ENCODE measurements at regions not wholly inside any gene's neighbourhood (a gene's known extent, or its start where the extent isn't known, plus 50 kb on each side); places are given as distances from the start of the nearest gene placed in this dataset.

GRCh38 chr11:95379479-95379878, 148.5 kb upstream of the SESN3 start:
- DNase-seq (ENCODE audit: low spot score) = no peak

DNA sequence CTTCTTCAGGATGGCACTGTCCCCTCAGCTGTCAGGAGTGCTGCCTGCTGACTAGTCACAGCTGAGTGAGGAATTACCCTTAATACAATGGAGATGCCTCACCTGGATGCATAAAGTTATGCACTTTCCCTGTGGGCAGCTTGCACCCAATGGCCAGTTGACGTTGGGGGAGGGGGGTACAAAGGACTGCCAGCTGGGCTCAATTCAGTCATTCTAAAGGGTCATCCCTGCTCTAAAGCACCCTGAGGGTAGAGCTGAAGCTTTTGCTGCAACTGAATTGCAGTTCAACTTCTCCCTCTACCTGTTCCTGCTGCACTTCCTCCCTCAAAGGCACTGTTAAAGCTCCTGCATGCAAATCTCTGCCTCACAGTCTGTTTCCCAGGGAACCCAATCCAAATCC, 147.8 kb upstream of the SESN3 start:
- DNase-seq (ENCODE audit: low spot score) = no peak

DNA sequence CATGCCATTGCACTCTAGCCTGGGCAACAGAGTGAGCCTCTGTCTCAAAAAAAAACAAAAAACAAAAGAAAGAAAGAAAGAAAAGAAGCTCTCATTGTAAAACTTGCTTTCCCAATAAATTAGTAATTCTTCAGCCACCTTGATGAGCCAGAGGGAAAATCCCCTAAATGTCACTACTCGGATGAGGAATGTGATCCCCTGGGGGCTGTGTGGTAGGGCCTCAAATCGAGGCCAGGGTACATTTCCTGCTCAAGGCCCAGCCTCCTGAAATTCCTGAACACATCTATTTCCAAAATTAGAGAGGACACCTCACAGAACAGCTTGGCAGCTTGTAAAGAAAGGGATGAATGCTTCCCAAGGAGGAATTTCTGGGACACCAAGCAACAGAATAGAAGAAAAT, 147.1 kb upstream of the SESN3 start:
- DNase-seq (ENCODE audit: low spot score) = no peak

DNA sequence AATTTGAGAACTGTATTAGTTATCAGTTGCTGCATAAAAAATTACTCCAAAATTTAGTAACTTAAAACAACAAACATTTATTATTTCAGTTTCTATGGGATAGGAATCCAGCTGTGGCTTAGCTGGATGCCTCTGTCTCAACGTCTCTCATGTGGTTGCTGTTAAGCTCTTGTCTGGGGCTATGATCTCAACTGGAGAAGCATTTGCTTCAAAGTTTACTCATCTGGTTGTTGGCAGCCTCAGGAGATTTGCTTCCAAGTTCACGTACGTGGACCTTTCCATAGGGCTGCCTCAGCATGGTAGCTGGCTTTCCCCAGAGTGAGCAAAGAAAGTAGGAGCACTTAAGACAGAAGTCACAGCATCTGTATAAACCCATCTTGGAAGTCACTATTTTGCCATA, 144.9 kb upstream of the SESN3 start:
- DNase-seq (ENCODE audit: low spot score) = no peak

DNA sequence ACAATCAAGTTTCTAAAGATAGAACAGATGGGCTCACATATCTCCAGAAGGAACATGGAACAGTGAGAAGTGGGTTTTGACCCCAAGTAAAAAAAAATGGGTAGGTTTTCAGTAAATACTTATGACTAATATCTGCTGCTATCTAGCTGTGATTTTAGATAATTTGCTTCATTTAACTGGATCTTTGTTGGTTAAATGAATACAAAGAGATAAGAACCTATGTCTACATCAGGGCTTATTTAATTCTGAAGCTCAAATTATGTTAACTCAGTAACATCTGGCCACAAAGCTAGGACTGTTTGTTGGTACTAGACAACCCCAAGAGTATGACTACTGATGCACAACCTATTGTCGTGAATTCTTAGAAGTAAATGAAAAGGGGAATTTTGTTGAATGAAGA, 144.4 kb upstream of the SESN3 start:
- no peak for DNase-seq (ENCODE audit: low spot score)

- no peak for DNase-seq (ENCODE audit: low spot score)
These were observed 143.1 kb upstream of the SESN3 start for GRCh38 chr11:95374105-95374504.

DNA sequence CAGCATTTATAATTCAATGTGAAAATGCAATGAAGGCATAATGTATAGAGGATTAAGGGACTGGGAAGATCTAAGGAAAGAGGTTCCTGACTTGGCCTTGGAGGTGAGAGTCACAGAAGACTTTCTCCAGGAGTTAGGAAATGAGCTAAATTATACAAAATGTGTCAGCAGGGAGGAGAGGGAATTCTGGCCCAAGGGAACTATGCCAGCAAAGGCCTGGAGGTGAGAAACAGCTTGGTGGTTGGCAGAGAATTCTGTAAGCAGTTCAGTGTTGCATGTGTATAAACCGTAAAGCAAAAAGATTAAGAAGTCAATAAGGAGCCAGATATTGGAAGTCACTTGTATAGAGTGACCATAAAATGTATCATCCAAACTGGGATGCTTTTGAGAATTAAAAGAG, 142.2 kb upstream of the SESN3 start:
- no peak for DNase-seq (ENCODE audit: low spot score)

DNA sequence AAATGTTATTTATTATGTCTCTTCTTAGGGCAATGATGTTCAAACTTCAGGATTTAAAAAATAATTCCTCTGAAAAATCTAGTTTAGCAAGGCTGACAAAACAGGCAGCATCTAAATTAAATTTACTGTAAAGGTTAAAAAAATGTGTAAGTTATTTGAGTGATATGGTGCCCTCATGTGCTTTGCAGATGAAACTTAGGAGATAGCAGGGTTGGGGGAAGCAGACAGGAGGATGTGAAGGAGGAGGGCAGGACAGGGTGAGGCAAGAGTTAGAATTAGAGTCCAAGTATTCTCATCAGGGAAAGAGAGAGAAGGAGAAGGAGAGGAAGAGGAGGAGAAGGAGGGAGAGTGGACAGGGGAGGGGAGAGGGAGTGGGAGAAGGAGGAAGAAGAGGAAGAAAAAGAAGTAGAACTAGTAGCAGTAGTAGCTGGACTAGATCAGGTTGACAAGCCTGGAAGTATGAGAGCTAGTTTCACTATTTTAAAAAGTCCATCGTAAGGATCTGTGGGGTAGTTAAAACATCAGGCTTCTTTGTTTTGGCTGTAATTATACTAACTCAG, 141.2 kb upstream of the SESN3 start:
- DNase-seq (ENCODE audit: low spot score) = no peak

DNA sequence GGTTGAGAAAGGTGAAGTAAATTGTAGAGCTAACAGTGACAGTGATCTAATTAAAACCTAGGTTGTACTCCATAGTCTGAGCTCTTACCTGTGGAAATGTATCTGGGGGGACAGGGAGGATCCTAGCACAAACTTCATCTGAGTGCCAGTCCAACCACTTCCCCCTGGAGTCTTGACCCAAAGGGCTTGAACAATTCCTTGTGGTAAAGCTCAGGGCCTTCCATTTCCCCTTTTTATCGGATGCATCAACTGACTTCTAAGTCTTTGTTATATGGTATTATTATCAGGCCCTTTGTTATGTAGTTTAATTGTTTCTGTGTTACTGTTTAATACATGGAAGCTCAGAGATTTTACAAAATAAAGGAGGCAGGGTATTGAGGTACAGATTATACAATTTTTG, 140.2 kb upstream of the SESN3 start:
- DNase-seq (ENCODE audit: low spot score) = no peak

DNA sequence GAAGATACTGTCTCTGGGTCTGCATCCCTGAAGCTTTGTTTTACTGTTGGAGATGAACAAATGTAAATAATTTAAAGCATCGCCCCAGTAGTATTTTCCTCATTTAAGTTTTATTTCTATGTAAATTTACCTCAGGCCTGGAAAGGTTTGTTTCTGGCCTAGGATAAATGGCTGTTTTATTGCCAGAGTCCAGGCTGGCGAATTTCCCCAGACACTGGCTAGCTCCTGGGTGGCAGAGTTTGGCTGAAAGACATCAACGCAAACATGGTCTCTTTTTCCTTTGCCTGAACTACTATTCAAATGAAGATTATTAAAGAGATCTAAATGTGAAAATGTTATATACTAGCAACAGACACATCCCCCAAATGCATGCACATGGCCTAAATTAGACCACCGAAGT, 136.7 kb upstream of the SESN3 start:
- no peak for DNase-seq (ENCODE audit: low spot score)

DNA sequence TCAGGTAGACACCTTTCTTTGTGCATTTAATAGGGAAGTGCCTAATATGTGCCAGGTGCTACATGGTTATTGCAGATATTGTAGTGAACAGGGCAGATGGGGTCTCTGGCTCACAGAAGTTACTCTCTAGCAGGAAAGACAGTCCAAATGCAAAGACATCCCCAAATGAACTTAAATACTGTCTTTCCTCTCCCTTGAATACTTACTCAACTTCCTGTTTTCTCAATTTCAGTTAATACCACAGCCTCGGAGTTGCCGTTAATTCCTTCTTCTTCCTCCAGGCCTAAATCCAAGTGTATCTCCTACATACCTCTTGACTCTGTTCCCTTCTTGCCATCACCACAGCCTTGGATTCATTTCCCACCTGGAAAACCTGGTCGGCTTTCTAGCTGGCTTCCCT, 134.3 kb upstream of the SESN3 start:
- no peak for DNase-seq (ENCODE audit: low spot score)

DNA sequence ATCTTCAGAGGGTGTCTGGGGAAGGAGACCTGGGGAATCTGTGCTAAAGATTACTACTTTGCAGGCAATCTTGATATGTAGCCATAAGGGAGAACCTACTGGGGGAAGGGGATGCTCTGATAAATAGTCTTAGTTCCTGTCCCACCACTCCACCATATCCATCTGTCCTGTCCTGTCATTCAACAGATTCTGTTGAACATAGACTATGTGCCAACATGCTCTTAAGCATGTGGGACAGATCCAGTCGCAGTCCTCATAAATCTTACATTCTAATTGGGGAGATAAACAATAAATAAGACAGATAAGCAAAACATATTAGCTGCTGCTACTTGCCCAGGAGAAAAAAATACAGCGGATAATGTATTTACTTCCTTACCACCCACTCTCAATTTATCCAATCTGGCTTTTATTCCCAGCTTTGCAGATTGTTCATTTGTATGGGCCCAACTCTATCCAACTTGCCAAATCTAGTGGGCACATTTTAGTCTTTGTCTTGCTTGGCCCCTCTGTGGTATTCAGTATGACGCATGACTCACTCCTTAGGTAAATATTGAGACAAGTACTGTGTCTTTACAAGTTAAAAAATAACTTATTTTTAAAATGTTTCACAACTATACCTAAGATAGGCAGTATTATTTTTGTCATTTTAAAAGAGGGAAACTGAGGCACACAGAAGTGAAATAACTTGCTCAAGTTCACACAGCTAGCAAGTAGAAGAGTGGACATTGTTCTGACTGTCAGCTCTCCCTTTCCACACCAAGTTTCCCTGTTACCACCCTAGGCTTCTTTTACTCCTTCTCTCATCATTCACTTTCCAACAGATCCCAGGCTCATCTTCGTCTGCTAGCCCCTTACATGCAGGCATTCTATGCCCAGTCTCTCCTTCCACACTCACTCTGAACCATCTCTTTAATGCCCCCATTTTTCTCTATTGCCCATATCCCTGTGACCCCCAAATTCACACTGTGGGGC, 133.6 kb upstream of the SESN3 start:
- DNase-seq (ENCODE audit: low spot score) = no peak

GRCh38 chr11:95363708-95364107, 132.7 kb upstream of the SESN3 start:
- DNase-seq (ENCODE audit: low spot score) = no peak

DNA sequence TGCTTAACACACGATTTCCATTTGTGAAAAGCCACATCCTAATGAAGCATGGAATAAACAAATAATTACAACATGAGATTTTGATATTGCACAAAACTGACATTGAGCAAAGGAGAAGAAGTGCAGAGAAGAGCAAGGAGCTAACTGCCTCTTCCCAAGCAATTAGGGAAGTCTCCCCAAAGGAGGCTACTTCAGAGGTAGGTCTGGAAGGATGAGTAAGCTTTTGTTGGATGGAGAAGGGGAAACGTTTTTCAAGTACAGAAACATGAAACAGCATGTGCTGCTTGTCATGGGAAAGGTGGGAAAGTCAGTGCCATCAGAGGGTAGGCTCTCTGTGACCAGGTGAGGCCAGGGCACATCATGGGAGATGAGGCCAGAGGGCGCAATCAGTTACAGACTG, 132.2 kb upstream of the SESN3 start:
- DNase-seq (ENCODE audit: low spot score) = no peak

- no peak for DNase-seq (ENCODE audit: low spot score)
These were observed 130.2 kb upstream of the SESN3 start for GRCh38 chr11:95361180-95361579.

- no peak for DNase-seq (ENCODE audit: low spot score)
These were observed 129.5 kb upstream of the SESN3 start for GRCh38 chr11:95360377-95361075.

DNA sequence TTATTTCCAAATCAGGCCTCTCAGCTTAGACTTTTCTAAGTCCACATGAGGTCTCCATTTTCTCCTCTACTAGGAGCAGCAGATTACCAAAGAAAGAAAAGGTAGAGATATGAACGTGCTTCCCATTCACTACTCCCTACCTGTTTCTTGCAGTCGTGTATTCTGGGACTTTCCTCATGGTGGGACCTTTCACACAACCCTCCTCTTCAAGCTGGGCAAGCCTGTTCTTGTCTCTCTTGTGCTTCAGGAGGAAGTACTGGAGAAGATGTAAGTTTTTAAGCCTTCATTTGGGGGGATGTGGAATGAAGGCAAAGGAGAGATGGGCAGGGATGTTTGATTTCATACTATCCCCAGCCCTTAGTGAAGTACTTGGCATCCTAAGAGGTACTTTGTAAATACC, 128.8 kb upstream of the SESN3 start:
- DNase-seq (ENCODE audit: low spot score) = no peak

DNA sequence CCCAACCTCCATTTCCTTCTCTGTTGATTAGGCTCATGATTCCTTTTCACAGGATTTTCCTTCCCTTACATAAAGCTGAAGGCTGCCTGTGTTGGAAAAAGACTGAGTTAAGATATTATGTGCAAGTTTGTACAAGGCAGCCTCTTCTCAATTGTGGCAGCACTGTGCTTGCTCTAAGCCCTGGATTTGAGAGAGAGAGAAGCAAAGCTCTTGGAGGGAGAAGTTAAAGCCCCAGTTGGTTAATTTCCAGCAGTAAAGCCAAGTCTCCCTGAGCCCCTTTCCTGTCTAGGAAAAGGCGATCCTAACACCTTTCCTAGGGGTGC, 128.3 kb upstream of the SESN3 start:
- DNase-seq (ENCODE audit: low spot score) = no peak

- DNase-seq (ENCODE audit: low spot score) = no peak
These were observed 127.7 kb upstream of the SESN3 start for GRCh38 chr11:95358511-95359340.

DNA sequence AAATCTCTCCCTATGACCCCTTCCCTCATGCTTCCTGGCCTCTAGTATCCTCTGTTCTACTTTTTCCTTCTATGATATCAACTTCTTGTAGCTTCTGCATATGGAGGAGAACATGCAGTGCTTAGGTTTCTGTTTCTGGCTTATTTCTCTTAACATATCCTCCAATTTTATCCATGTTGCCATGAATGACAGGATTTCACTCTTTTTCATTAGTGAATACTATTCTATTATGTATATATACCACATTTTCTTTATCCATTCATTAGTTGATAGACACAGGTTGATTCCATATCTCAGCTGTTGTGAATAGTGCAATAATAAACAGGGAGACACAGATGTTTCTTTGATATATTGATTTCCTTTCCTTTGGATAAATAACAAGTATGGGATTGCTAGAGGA, 123.3 kb upstream of the SESN3 start:
- no peak for DNase-seq (ENCODE audit: low spot score)

GRCh38 chr11:95353706-95354105, 122.7 kb upstream of the SESN3 start:
- no peak for DNase-seq (ENCODE audit: low spot score)

GRCh38 chr11:95352733-95353346, 121.8 kb upstream of the SESN3 start:
- DNase-seq (ENCODE audit: low spot score) = no peak

All from HuH-7.5 (cell line).